Right lobe of liver (tissue), 6 donors: ENCODE measurements at regions not wholly inside any gene's neighbourhood (a gene's known extent, or its start where the extent isn't known, plus 50 kb on each side); places are given as distances from the start of the nearest gene placed in this dataset.

ENCODE experiments used
- ATAC-seq, 4 donors: fragments of 200-7000 bp; cut with Tn5 transposase; one replicate each; pipeline ENCODE4 v1.9.1; 2020; ENCODE audit warnings: mild to moderate bottlenecking in 4 of 4, moderate library complexity in 4 of 4
- DNase-seq, 3 donors: peaks; one replicate each; pipeline ENCODE4 v3.0.0-alpha.2; 2020
- H3K27ac ChIP-seq, 3 donors: fragments of 200-600 bp; one replicate each; pipeline ENCODE4 v1.8.0; 2022
- H3K27me3 ChIP-seq, 2 donors: fragments of 200-600 bp; one replicate each; pipeline ENCODE4 v1.8.0; 2022
- H3K36me3 ChIP-seq, 4 donors: fragments of 200-600 bp; sonication (generic) in 1 of 4; one replicate each; pipeline versions ENCODE4 v1.5.1 to v1.8.0; 2017 to 2022; ENCODE audit warnings: control low read depth in 1 of 4
- H3K4me1 ChIP-seq, 4 donors: fragments of 200-600 bp; sonication (generic) in 1 of 4; one replicate each; pipeline versions ENCODE4 v1.5.1 to v1.8.0; 2017 to 2022; ENCODE audit warnings: control low read depth in 1 of 4
- H3K4me3 ChIP-seq, 3 donors: fragments of 200-600 bp; one replicate each; pipeline ENCODE4 v1.8.0; 2022
- H3K9me3 ChIP-seq, 4 donors: fragments of 200-600 bp; sonication (generic) in 1 of 4; one replicate each; pipeline versions ENCODE4 v1.5.1 to v1.8.0; 2017 to 2022; ENCODE audit warnings: control low read depth in 1 of 4
- POLR2A ChIP-seq: fragments of 450-650 bp; IDR thresholded peaks from one replicate; pipeline ENCODE4 v1.6.1; 2017; ENCODE audit warnings: antibody characterized with exemption, mild to moderate bottlenecking
- WGBS: methylation state at CpG from one replicate; pipeline ENCODE4 v1.1.6; 2018; ENCODE audit warnings: low coverage, low lambda C conversion rate; ENCODE audit not compliant: insufficient coverage; ENCODE audit errors: missing lambda C conversion rate; 5-methylcytosine and 5-hydroxymethylcytosine counted together
- intact Hi-C, 2 donors: fragments of 100-400 bp; cut with DNase I; formaldehyde crosslinking; loops; one replicate each; pipeline versions ENCODE4 v1.11.2 to v1.14.1; 2022
- TF ChIP-seq, protein P1 (sequence below), 4 donors: fragments of 200-600 bp in 3 of 4; fragments of 450-650 bp in 1 of 4; IDR thresholded peaks; one replicate each; pipeline versions ENCODE4 v1.5.1 to v1.8.0; 2016 to 2022; ENCODE audit warnings: antibody characterized with exemption in 4 of 4, mild to moderate bottlenecking in 2 of 4
- donor health status: DM: no; HTN: yes; CAD: no.
- donor health status: DM: no; HTN: no; CAD: no.
- donor health status: DM: no; HTN: no; CAD: no.
- donor health status: DM: no; HTN: yes; CAD: no.
- donor health status: DM: no; HTN: yes; CAD: no.

DNA sequence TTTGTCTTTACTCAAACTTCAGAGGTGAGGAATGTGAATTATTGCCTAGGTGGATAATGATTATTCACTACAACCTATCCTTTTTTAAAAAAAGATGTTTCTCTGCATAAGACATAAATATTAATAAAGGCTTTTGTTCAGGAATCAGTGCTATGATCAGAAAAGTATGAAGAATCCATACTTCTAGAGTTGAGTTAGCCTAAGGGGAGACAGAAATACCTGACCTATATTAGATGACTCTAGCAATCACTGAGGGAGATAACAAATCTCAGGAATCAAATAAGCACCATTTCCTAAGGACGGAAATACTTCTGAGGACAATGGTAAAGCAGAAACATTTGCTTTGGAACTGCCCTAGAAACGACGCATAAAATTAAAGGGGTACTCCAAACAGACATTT, 763.8 kb downstream of the GBE1 start:
- H3K27ac ChIP-seq, result peak overlapping the region in 1 of 3 donors; percentile 25
- peak overlapping the region in 2 of 3 donors; percentile 5 to 25 for H3K4me3 ChIP-seq
- no peaks in the 10 kb centered on the region for H3K36me3 ChIP-seq

DNA sequence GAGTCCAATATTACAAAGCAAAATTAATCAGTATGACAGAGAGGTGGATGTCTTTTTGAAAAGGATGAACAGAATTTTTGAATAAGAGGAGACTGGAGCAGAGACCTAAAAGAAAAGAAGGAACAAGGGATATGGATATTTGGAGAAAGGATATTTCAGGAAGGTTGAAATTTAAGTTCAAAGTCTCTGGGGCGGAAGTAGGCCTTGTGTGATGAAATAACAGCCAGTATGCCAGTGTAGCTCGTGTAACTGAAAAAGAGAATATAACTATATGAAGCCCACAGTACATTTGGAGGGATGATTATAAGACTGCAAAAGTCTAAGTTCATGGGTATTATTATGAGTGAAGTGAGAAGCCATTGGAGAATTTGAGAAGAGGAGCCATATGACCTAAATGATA, 766.7 kb downstream of the GBE1 start:
- no peaks in the 10 kb centered on the region for H3K36me3 ChIP-seq
- no peaks in the 10 kb centered on the region for H3K9me3 ChIP-seq
- H3K27me3 ChIP-seq, result no peaks in the 10 kb centered on the region
- H3K27ac ChIP-seq, result peak overlapping the region; percentile 32 to 85 (median 63)
- WGBS, result 28% methylated on average over 2 of the region's 2 CpGs
- peak overlapping the region; percentile 24 to 58 (median 50) for H3K4me3 ChIP-seq
- peak; percentile 48 to 59 (median 57) for ATAC-seq
- peaks cover 0 to 40% (median 6%) of the 10 kb centered on the region in 4 donors for H3K4me1 ChIP-seq
- intact Hi-C loops, result no loop called here
- no peak for DNase-seq
- TF ChIP-seq POLR2A, result no peak
- TF ChIP-seq, protein P1, sequence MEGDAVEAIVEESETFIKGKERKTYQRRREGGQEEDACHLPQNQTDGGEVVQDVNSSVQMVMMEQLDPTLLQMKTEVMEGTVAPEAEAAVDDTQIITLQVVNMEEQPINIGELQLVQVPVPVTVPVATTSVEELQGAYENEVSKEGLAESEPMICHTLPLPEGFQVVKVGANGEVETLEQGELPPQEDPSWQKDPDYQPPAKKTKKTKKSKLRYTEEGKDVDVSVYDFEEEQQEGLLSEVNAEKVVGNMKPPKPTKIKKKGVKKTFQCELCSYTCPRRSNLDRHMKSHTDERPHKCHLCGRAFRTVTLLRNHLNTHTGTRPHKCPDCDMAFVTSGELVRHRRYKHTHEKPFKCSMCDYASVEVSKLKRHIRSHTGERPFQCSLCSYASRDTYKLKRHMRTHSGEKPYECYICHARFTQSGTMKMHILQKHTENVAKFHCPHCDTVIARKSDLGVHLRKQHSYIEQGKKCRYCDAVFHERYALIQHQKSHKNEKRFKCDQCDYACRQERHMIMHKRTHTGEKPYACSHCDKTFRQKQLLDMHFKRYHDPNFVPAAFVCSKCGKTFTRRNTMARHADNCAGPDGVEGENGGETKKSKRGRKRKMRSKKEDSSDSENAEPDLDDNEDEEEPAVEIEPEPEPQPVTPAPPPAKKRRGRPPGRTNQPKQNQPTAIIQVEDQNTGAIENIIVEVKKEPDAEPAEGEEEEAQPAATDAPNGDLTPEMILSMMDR (IDR thresholded peaks at IDR 0.05), result no peak

More for the DNA sequence above, 763.8 kb downstream of the GBE1 start:
- H3K4me1 ChIP-seq, result peaks cover 0 to 41% (median 6%) of the 10 kb centered on the region in 4 donors
- DNase-seq (no peak), ATAC-seq (no peak)
- WGBS, result 33% methylated on average over 3 of the region's 3 CpGs
- TF ChIP-seq, protein P1 (IDR thresholded peaks at IDR 0.05), result no peak
- intact Hi-C loops, result no loop called here
- H3K27me3 ChIP-seq, result no peaks in the 10 kb centered on the region
- H3K9me3 ChIP-seq, result no peaks in the 10 kb centered on the region

DNA sequence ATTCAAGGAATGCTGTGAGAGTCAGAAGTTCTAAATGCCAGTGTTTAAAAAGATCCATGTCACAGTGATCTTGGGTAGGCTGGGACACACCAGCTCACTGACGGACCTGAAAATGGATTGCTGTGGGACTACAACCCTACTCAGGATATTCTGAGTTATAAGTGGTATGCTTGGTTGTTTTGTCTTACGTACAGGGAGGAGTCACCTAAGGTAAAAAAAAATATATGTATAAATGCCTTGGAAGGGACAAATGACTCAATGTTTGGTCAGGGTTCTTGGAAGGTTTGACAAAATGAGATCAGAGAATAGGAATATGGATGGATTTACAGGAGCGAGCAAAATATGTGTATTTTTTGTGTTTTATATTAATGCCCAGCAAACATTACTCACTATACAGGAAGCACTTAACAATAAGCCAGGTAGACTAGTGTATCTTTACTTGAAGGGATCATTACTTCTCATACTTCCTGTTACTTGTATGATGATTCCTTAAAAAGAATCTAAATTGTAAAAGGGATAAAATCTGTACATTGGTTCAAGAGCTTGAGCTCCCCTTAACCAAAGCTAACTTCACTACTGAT, 767.3 kb downstream of the GBE1 start:
- 32% methylated on average over 3 of the region's 3 CpGs for WGBS
- peak; percentile 52 to 68 (median 54) for ATAC-seq
- peak; percentile 21 for TF ChIP-seq POLR2A
- TF ChIP-seq, protein P1 (IDR thresholded peaks at IDR 0.05), result no peak
- Histone ChIP-seq H3K36me3 (no peaks in the 10 kb centered on the region), H3K9me3 (no peaks in the 10 kb centered on the region), H3K4me3 (peak overlapping the region; percentile 24 to 58 (median 50)), H3K27me3 (no peaks in the 10 kb centered on the region), H3K27ac (peak overlapping the region; percentile 32 to 85 (median 63)), H3K4me1 (peaks cover 0 to 34% (median 6%) of the 10 kb centered on the region in 4 donors)
- intact Hi-C loops, result no loop called here
- no peak for DNase-seq

DNA sequence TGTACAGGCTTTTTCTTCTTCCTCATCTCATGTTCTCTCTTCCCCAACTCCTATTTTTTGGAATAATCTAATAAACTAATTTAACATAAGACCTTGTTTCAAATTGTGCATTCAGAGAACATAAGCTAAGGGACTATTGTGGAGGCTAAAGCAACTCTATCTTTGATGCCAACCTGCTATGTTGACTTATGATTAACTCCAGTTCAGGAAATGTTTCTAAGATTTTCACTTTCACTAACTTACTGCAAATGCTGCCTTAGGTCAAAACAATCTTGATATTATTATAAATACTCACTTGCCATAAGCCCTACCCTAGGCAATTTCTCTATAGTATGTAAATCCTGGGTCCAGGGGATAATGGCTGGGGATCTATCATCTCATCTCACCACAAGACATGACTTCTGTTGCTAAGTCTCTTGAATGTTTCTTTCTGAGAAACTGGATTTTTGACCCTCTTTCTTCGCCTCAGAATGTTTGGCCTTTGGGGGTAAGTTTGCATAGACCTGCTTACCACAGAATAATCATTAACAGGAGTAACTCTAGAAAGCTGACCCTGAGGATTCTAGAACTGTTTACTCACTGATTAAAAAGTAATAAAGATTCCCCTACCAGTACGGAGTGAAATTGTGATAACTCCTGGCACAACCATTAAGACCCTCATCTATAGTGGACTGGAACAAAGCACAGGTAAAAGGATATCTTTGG, 768.1 kb downstream of the GBE1 start:
- 21% methylated on average over 2 of the region's 2 CpGs for WGBS
- peak overlapping the region; percentile 24 to 58 (median 50) for H3K4me3 ChIP-seq
- ATAC-seq, result peak; percentile 75 to 86 (median 80)
- peaks cover 0 to 28% (median 6%) of the 10 kb centered on the region in 4 donors for H3K4me1 ChIP-seq
- peak overlapping the region; percentile 32 to 85 (median 63) for H3K27ac ChIP-seq
- intact Hi-C loops, result no loop called here
- no peaks in the 10 kb centered on the region for H3K9me3 ChIP-seq
- TF ChIP-seq, protein P1 (IDR thresholded peaks at IDR 0.05), result no peak
- TF ChIP-seq POLR2A, result no peak
- no peaks in the 10 kb centered on the region for H3K27me3 ChIP-seq
- DNase-seq, result no peak
- H3K36me3 ChIP-seq, result no peaks in the 10 kb centered on the region
